Activated T-cell treated with anti-CD3 and anti-CD28 coated beads for 1 hour (primary cell): ENCODE measurements at regions not wholly inside any gene's neighbourhood (a gene's known extent, or its start where the extent isn't known, plus 50 kb on each side); places are given as distances from the start of the nearest gene placed in this dataset.
"Not testable (repeated sequence)": the region's sequence is repeated elsewhere in the genome, so short reads cannot be mapped to it uniquely, and the experiment has no call there.

ENCODE experiments used
- DNase-seq: peaks from one replicate; pipeline ENCODE4 v3.0.0-alpha.2; 2020; ENCODE audit warnings: low read depth

GRCh38 chr9:93813221-93814076 lies 141.7 kb downstream of the BARX1 start:
- DNase-seq = no peak

- no peak for DNase-seq
Measured at GRCh38 chr9:93812410-93812668, 142.8 kb downstream of the BARX1 start.

- DNase-seq = no peak
Measured at GRCh38 chr9:93810028-93810971, 144.9 kb downstream of the BARX1 start.

- DNase-seq = no peak
Measured at GRCh38 chr9:93809204-93809940, 145.8 kb downstream of the BARX1 start.

GRCh38 chr9:93808115-93809029 lies 146.8 kb downstream of the BARX1 start:
- no peak for DNase-seq

GRCh38 chr9:93807166-93808074 lies 147.7 kb downstream of the BARX1 start:
- DNase-seq = no peak

- DNase-seq = no peak
Measured at GRCh38 chr9:93801581-93802284, 153.4 kb downstream of the BARX1 start.

GRCh38 chr9:93801120-93801519 lies 154.0 kb downstream of the BARX1 start:
- DNase-seq = no peak

- DNase-seq = no peak
Measured at GRCh38 chr9:93792358-93792757, 162.8 kb downstream of the BARX1 start.

- no peak for DNase-seq
Measured at GRCh38 chr9:93786204-93786603, 169.0 kb downstream of the BARX1 start.

- DNase-seq = no peak
Measured at GRCh38 chr9:93776873-93777272, 178.3 kb downstream of the BARX1 start.

- no peak for DNase-seq
Measured at GRCh38 chr9:93776256-93776655, 178.9 kb downstream of the BARX1 start.

- no peak for DNase-seq
Measured at GRCh38 chr9:93774331-93775102, 180.6 kb downstream of the BARX1 start.

GRCh38 chr9:93771276-93771675 lies 183.9 kb downstream of the BARX1 start:
- DNase-seq = no peak

GRCh38 chr9:93761822-93762221 lies 185.4 kb downstream of the PHF2 start:
- DNase-seq = no peak

- DNase-seq = no peak
Measured at GRCh38 chr9:93750045-93750444, 173.7 kb downstream of the PHF2 start.

GRCh38 chr9:93748827-93749226 lies 172.4 kb downstream of the PHF2 start:
- not testable (repeated sequence) for DNase-seq

- DNase-seq = no peak
Measured at GRCh38 chr9:93731963-93732362, 155.6 kb downstream of the PHF2 start.

- no peak for DNase-seq
Measured at GRCh38 chr9:93730648-93731047, 154.3 kb downstream of the PHF2 start.
